ENCODE measurements at regions not wholly inside any gene's neighbourhood (a gene's known extent, or its start where the extent isn't known, plus 50 kb on each side); places are given as distances from the start of the nearest gene placed in this dataset.

GRCh38 chr2:67950919-67951318 is 111.9 kb downstream of the C1D start:
- Histone ChIP-seq H4K20me1 (ENCODE audit: insufficient read depth, low read depth, low read length) (no peaks in the 10 kb centered on the region), H3K4me3 (ENCODE audit: low read length) (no peak overlapping the region), H3K27me3 (ENCODE audit: low read length) (no peaks in the 10 kb centered on the region), H3K79me2 (ENCODE audit: low read length) (no peaks in the 10 kb centered on the region), H3K9me2 (replicated peaks; ENCODE audit: insufficient read depth, low read length) (no peaks in the 10 kb centered on the region), H3K4me1 (ENCODE audit: low read length) (no peaks in the 10 kb centered on the region), H3K36me3 (ENCODE audit: insufficient read depth, low read length) (no peaks in the 10 kb centered on the region), H3K9me3 (ENCODE audit: low read length) (no peaks in the 10 kb centered on the region), H3K27ac (ENCODE audit: low read length) (no peak overlapping the region), H3K4me2 (ENCODE audit: low read depth, low read length, poor library complexity, severe bottlenecking) (peak overlapping the region; percentile 7), H3K9ac (ENCODE audit: low read length) (no peak overlapping the region), H2AFZ (ENCODE audit: low read length) (no peak overlapping the region)
- DNase-seq: no peak

- H3K27ac ChIP-seq (ENCODE audit: low read length): no peak overlapping the region
- H3K4me3 ChIP-seq (ENCODE audit: low read length): no peak overlapping the region
- H3K4me1 ChIP-seq (ENCODE audit: low read length): no peaks in the 10 kb centered on the region
- DNase-seq: no peak
- no peak overlapping the region for H3K9ac ChIP-seq (ENCODE audit: low read length)
- no peaks in the 10 kb centered on the region for H3K36me3 ChIP-seq (ENCODE audit: insufficient read depth, low read length)
- no peak overlapping the region for H2AFZ ChIP-seq (ENCODE audit: low read length)
- H3K27me3 ChIP-seq (ENCODE audit: low read length): no peaks in the 10 kb centered on the region
- no peak overlapping the region for H3K4me2 ChIP-seq (ENCODE audit: low read depth, low read length, poor library complexity, severe bottlenecking)
- no peaks in the 10 kb centered on the region for H4K20me1 ChIP-seq (ENCODE audit: insufficient read depth, low read depth, low read length)
- H3K9me3 ChIP-seq (ENCODE audit: low read length): no peaks in the 10 kb centered on the region
- H3K9me2 ChIP-seq (replicated peaks; ENCODE audit: insufficient read depth, low read length): no peaks in the 10 kb centered on the region
- no peaks in the 10 kb centered on the region for H3K79me2 ChIP-seq (ENCODE audit: low read length)
Measured at GRCh38 chr2:67952066-67952465, 110.7 kb downstream of the C1D start.

- no peak overlapping the region for H3K27ac ChIP-seq (ENCODE audit: low read length)
- H3K9me3 ChIP-seq (ENCODE audit: low read length): no peaks in the 10 kb centered on the region
- H3K36me3 ChIP-seq (ENCODE audit: insufficient read depth, low read length): no peaks in the 10 kb centered on the region
- H3K9ac ChIP-seq (ENCODE audit: low read length): no peak overlapping the region
- H4K20me1 ChIP-seq (ENCODE audit: insufficient read depth, low read depth, low read length): no peaks in the 10 kb centered on the region
- H3K4me1 ChIP-seq (ENCODE audit: low read length): no peaks in the 10 kb centered on the region
- H3K27me3 ChIP-seq (ENCODE audit: low read length): no peaks in the 10 kb centered on the region
- no peak overlapping the region for H2AFZ ChIP-seq (ENCODE audit: low read length)
- H3K9me2 ChIP-seq (replicated peaks; ENCODE audit: insufficient read depth, low read length): no peaks in the 10 kb centered on the region
- no peak for DNase-seq
- H3K4me3 ChIP-seq (ENCODE audit: low read length): no peak overlapping the region
- no peaks in the 10 kb centered on the region for H3K79me2 ChIP-seq (ENCODE audit: low read length)
- H3K4me2 ChIP-seq (ENCODE audit: low read depth, low read length, poor library complexity, severe bottlenecking): no peak overlapping the region
Measured at GRCh38 chr2:67954093-67954748, 108.6 kb downstream of the C1D start.

GRCh38 chr2:67955748-67956603 is 106.8 kb downstream of the C1D start:
- no peaks in the 10 kb centered on the region for H3K27me3 ChIP-seq (ENCODE audit: low read length)
- no peaks in the 10 kb centered on the region for H3K4me1 ChIP-seq (ENCODE audit: low read length)

GRCh38 chr2:67965246-67965645 is 97.6 kb downstream of the C1D start:
- no peaks in the 10 kb centered on the region for H4K20me1 ChIP-seq (ENCODE audit: insufficient read depth, low read depth, low read length)
- peaks cover 26% of the 10 kb centered on the region for H3K4me1 ChIP-seq (ENCODE audit: low read length)
- H3K36me3 ChIP-seq (ENCODE audit: insufficient read depth, low read length): no peaks in the 10 kb centered on the region
- H3K4me3 ChIP-seq (ENCODE audit: low read length): no peak overlapping the region
- H2AFZ ChIP-seq (ENCODE audit: low read length): no peak overlapping the region
- H3K79me2 ChIP-seq (ENCODE audit: low read length): no peaks in the 10 kb centered on the region
- H3K27ac ChIP-seq (ENCODE audit: low read length): no peak overlapping the region
- no peaks in the 10 kb centered on the region for H3K27me3 ChIP-seq (ENCODE audit: low read length)
- H3K4me2 ChIP-seq (ENCODE audit: low read depth, low read length, poor library complexity, severe bottlenecking): no peak overlapping the region
- H3K9me2 ChIP-seq (replicated peaks; ENCODE audit: insufficient read depth, low read length): no peaks in the 10 kb centered on the region
- DNase-seq: no peak
- H3K9me3 ChIP-seq (ENCODE audit: low read length): no peaks in the 10 kb centered on the region
- H3K9ac ChIP-seq (ENCODE audit: low read length): no peak overlapping the region

More at GRCh38 chr2:67955748-67956603, 106.8 kb downstream of the C1D start:
- Histone ChIP-seq H4K20me1 (ENCODE audit: insufficient read depth, low read depth, low read length) (no peaks in the 10 kb centered on the region), H3K9ac (ENCODE audit: low read length) (no peak overlapping the region), H3K36me3 (ENCODE audit: insufficient read depth, low read length) (no peaks in the 10 kb centered on the region), H3K27ac (ENCODE audit: low read length) (no peak overlapping the region), H3K79me2 (ENCODE audit: low read length) (no peaks in the 10 kb centered on the region), H3K4me3 (ENCODE audit: low read length) (no peak overlapping the region), H3K4me2 (ENCODE audit: low read depth, low read length, poor library complexity, severe bottlenecking) (no peak overlapping the region), H2AFZ (ENCODE audit: low read length) (no peak overlapping the region), H3K9me2 (replicated peaks; ENCODE audit: insufficient read depth, low read length) (no peaks in the 10 kb centered on the region), H3K9me3 (ENCODE audit: low read length) (no peaks in the 10 kb centered on the region)
- no peak for DNase-seq

- no peaks in the 10 kb centered on the region for H3K9me3 ChIP-seq (ENCODE audit: low read length)
- peaks cover 17% of the 10 kb centered on the region for H3K4me1 ChIP-seq (ENCODE audit: low read length)
- no peaks in the 10 kb centered on the region for H3K36me3 ChIP-seq (ENCODE audit: insufficient read depth, low read length)
- no peak for DNase-seq
- no peaks in the 10 kb centered on the region for H3K27me3 ChIP-seq (ENCODE audit: low read length)
- H3K9me2 ChIP-seq (replicated peaks; ENCODE audit: insufficient read depth, low read length): no peaks in the 10 kb centered on the region
- H3K27ac ChIP-seq (ENCODE audit: low read length): no peak overlapping the region
- no peak overlapping the region for H3K4me2 ChIP-seq (ENCODE audit: low read depth, low read length, poor library complexity, severe bottlenecking)
- H2AFZ ChIP-seq (ENCODE audit: low read length): no peak overlapping the region
- H3K79me2 ChIP-seq (ENCODE audit: low read length): no peaks in the 10 kb centered on the region
- no peaks in the 10 kb centered on the region for H4K20me1 ChIP-seq (ENCODE audit: insufficient read depth, low read depth, low read length)
- no peak overlapping the region for H3K4me3 ChIP-seq (ENCODE audit: low read length)
- no peak overlapping the region for H3K9ac ChIP-seq (ENCODE audit: low read length)
Measured at GRCh38 chr2:67970071-67970470, 92.7 kb downstream of the C1D start.

GRCh38 chr2:67970542-67970941 is 92.3 kb downstream of the C1D start:
- Histone ChIP-seq H3K27me3 (ENCODE audit: low read length) (no peaks in the 10 kb centered on the region), H3K27ac (ENCODE audit: low read length) (no peak overlapping the region), H3K9me2 (replicated peaks; ENCODE audit: insufficient read depth, low read length) (no peaks in the 10 kb centered on the region), H3K4me2 (ENCODE audit: low read depth, low read length, poor library complexity, severe bottlenecking) (no peak overlapping the region), H3K36me3 (ENCODE audit: insufficient read depth, low read length) (no peaks in the 10 kb centered on the region), H3K4me1 (ENCODE audit: low read length) (peaks cover 18% of the 10 kb centered on the region), H2AFZ (ENCODE audit: low read length) (no peak overlapping the region), H4K20me1 (ENCODE audit: insufficient read depth, low read depth, low read length) (no peaks in the 10 kb centered on the region), H3K9me3 (ENCODE audit: low read length) (no peaks in the 10 kb centered on the region), H3K79me2 (ENCODE audit: low read length) (no peaks in the 10 kb centered on the region), H3K9ac (ENCODE audit: low read length) (no peak overlapping the region), H3K4me3 (ENCODE audit: low read length) (no peak overlapping the region)
- DNase-seq: no peak

GRCh38 chr2:67974559-67975430 is 88.0 kb downstream of the C1D start:
- no peaks in the 10 kb centered on the region for H3K9me3 ChIP-seq (ENCODE audit: low read length)
- H3K36me3 ChIP-seq (ENCODE audit: insufficient read depth, low read length): no peaks in the 10 kb centered on the region
- H3K9ac ChIP-seq (ENCODE audit: low read length): no peak overlapping the region; the same call in 1 of the 2 replicates
- H3K27me3 ChIP-seq (ENCODE audit: low read length): no peaks in the 10 kb centered on the region; the same call in 1 of the 2 replicates
- 0 out of 2 replicates have a peak overlapping the region, but pooled peaks have one; percentile 2 for H2AFZ ChIP-seq (ENCODE audit: low read length)
- no peaks in the 10 kb centered on the region for H4K20me1 ChIP-seq (ENCODE audit: insufficient read depth, low read depth, low read length)
- no peaks in the 10 kb centered on the region for H3K9me2 ChIP-seq (replicated peaks; ENCODE audit: insufficient read depth, low read length)
- no peak overlapping the region; the same call in 1 of the 2 replicates for H3K4me3 ChIP-seq (ENCODE audit: low read length)
- H3K4me2 ChIP-seq (ENCODE audit: low read depth, low read length, poor library complexity, severe bottlenecking): peak overlapping the region; percentile 39
- peak; percentile 54 for DNase-seq
- peaks cover 18% of the 10 kb centered on the region for H3K4me1 ChIP-seq (ENCODE audit: low read length)
- H3K79me2 ChIP-seq (ENCODE audit: low read length): no peaks in the 10 kb centered on the region
- no peak overlapping the region for H3K27ac ChIP-seq (ENCODE audit: low read length)

Data from Karpas-422 (cell line).